ENCODE measurements at regions not wholly inside any gene's neighbourhood (a gene's known extent, or its start where the extent isn't known, plus 50 kb on each side); places are given as distances from the start of the nearest gene placed in this dataset.

GRCh38 chr10:29157321-29157720 is 131.5 kb upstream of the LYZL1 start:
- no peak for TF ChIP-seq HOXA7 (CRISPR knock-in tag; IDR thresholded peaks at IDR 0.05; ENCODE audit: borderline replicate concordance)
- no peak for TF ChIP-seq ZNF280D (tag by site-specific recombination; IDR thresholded peaks at IDR 0.05)
- no peak for TF ChIP-seq ZNF280C (tag by site-specific recombination; IDR thresholded peaks at IDR 0.05)
